GM10266 (cell line): ENCODE measurements at regions not wholly inside any gene's neighbourhood (a gene's known extent, or its start where the extent isn't known, plus 50 kb on each side); places are given as distances from the start of the nearest gene placed in this dataset.
"Not testable (repeated sequence)": the region's sequence is repeated elsewhere in the genome, so short reads cannot be mapped to it uniquely, and the experiment has no call there.

Experiments used
- DNase-seq: peaks from one replicate; pipeline ENCODE4 v3.0.0; 2012; ENCODE audit errors: extremely low spot score
- TF ChIP-seq, protein P1 (sequence below): IDR thresholded peaks from 2 replicates; pipeline ENCODE4 v1.5.1; 2012; ENCODE audit warnings: mild to moderate bottlenecking, low read depth; ENCODE audit not compliant: control insufficient read depth, insufficient read depth; ENCODE audit errors: missing control alignments

DNA sequence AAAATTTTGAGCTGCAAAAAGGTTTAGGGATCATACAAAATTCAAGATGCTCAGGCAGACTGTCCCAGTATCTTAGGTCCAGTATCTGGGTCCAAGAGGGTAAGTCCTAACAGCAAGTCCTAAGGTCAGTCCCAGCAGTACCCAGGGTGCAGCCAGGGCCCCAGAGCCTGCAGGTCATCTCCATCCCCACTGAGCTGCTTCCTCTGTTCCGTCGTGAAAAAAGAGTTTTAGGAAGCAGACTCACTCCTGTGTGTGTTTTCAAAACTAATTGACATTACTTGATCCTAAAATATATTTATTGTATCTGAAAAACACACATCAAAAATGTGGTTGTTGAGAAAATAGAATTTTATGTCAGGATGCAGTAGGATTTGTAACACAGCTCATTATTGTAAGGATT is 69.9 kb upstream of the ALKAL2 start:
- TF ChIP-seq, protein P1, sequence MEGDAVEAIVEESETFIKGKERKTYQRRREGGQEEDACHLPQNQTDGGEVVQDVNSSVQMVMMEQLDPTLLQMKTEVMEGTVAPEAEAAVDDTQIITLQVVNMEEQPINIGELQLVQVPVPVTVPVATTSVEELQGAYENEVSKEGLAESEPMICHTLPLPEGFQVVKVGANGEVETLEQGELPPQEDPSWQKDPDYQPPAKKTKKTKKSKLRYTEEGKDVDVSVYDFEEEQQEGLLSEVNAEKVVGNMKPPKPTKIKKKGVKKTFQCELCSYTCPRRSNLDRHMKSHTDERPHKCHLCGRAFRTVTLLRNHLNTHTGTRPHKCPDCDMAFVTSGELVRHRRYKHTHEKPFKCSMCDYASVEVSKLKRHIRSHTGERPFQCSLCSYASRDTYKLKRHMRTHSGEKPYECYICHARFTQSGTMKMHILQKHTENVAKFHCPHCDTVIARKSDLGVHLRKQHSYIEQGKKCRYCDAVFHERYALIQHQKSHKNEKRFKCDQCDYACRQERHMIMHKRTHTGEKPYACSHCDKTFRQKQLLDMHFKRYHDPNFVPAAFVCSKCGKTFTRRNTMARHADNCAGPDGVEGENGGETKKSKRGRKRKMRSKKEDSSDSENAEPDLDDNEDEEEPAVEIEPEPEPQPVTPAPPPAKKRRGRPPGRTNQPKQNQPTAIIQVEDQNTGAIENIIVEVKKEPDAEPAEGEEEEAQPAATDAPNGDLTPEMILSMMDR, result no peak
- no peak for DNase-seq

DNA sequence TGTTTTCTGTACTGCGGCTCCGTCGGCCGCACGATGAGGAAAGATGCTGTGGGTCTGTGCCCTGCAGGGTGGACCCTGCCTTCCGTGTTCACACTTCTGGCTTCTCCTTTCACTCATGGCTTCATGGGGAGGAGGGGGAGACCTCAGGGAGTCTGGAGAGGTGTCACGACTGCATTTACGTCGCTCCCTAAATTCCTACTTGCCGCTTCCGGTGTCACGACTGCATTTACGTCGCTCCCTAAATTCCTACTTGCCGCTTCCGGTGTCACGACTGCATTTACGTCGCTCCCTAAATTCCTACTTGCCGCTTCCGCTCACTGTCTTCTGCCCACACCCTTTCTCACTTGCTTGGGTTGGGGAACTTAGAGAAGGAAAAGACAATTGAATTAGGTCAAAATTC is 68.4 kb upstream of the ALKAL2 start:
- DNase-seq, result not testable (repeated sequence)

DNA sequence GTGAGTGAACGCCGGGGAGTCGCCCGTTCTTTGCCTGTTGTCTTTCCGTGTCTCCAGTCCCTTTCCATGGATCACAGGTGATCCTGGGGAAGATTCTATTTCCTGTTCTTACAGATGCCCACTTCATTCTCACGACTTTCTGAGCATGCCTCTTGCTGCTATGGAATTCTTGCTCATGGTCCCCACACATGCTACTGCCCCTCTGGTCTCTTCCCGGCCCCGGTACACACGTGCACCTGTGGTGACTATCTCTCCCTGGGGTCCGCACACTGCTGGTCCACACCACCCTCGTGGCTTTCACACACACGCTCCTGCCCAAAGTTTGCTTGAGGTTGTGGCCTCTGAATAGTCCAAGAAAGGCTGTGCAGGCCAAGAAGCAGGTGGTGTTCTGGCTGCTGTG is 67.9 kb upstream of the ALKAL2 start:
- DNase-seq, result no peak
- TF ChIP-seq, protein P1, result no peak

DNA sequence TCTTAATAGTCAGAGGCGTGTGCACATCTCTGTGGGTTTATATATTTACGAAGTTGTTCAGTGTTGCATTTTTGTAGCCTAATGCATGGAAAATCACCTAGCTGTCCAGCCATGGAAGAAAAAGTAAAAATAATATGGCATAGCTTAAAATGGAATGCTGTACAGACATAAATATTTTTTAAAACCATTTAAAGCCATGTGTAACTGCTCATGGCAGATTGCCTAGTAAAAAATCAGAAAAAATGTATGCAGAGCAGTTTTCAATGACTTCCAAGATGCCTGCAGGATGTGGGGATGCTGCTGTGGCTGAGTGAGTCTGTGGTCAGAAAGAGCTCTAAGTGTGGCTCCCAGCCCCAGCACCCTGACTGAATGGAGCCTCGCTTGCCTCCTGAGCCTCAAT is 64.8 kb upstream of the ALKAL2 start:
- TF ChIP-seq, protein P1, result no peak
- DNase-seq, result no peak

DNA sequence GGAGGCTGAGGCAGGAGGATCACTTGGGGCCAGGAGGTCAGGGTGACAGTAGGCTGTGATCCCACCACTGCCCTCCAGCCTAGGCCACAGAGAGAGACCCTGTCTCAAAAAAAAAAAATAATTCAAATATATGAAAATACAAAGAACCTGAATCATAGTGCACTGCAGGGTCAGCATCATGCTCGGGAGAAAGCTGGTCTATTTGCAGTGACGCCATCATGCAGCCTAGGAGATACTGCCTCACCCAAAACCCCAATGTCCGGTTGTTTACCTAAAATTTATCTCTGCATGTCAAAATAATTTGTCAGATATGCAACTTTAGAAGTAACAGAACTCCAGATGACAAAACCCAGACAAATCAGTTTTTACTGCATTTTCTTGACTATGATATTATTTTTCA is 61.5 kb upstream of the ALKAL2 start:
- no peak for DNase-seq
- TF ChIP-seq, protein P1, result no peak

DNA sequence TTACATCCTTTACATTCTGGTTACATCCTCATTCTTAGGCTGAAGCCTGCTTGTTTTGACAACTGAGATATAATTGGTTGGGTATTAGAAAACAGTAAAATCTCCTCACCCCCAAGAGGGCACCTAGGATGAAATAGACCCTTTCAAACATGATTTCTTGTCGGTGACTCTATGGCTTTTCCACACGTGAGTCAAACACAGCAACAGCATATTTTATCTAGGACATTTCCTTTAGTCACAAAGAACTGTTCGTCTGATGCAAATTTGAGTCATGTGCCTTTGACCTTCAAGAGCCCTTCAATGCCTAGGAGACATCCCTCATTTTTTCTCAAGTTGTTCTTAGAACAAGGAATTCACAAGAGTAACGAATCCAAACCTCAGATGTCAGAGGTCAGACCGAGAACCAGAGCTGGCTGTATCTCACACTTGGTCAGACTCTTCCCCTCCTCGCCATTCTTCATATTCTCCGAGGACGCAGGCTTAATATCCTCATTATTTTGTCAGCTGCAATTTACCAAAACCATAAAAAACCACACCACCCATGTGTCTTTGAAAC is 60.5 kb upstream of the ALKAL2 start:
- TF ChIP-seq, protein P1, result no peak
- DNase-seq, result no peak

DNA sequence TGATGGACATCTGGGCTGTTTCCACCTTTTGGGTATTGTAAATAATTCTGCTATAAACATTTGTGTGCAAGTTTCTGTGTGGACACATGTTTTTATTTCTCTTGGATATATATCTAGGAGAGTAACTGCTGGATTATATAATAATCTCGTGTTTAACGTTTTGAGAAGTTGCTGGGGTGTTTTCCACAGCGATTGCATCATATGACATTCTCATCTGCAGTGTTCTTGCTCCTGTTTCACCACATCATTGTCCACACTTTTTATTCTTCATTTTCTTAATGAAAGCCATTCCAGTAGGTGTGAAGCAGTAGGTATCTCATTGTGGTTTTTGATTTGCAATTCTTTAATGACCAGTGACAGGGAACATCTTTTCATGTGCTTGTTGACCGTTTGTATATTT is 56.9 kb upstream of the ALKAL2 start:
- DNase-seq, result no peak
- TF ChIP-seq, protein P1, result no peak

DNA sequence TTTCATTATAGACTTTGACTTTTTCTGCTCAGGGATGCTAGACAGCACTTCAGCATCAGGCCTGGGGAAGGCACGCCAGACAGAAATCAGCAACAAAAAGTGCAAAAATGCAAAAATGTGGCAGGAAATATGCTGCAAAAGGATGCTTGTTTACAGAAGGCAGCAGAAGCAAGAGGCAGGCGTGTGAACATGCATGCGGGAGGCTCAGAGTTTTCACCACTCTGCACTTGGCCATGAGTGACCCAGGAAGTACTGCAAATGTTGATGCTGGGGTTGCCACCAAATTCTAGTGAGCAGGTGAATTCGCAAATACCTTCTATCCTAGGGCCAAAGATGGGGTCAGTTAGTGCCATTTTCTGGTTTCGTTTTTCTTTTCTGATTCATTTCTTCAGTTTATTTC is 55.5 kb upstream of the ALKAL2 start:
- no peak for DNase-seq

More for the DNA sequence above, 55.5 kb upstream of the ALKAL2 start:
- TF ChIP-seq, protein P1, result no peak
